ENCODE measurements at regions not wholly inside any gene's neighbourhood (a gene's known extent, or its start where the extent isn't known, plus 50 kb on each side); places are given as distances from the start of the nearest gene placed in this dataset.
A peak's percentile ranks its signal among the peaks of the same experiment; 100 is the strongest.

DNA sequence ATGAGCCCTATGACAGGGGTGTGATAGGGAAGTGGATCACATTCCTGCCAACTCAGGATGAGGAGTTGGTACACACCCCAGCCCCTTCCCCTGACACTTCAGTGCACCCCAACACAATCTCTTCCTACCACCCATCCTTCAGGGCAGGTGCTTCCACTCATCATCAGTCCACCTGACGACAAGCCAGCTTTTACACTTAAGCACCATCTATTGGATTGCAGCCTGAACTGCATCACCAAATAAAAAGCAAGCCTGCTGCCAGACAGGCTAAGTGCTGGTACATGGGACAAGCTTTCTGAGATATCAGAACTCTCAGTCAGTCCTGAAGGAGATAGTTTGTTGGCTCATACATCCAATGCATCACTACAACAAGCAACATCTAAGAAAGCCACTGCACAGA lies 69.0 kb upstream of the TMEM200A start:
- Histone ChIP-seq H2AFZ (ENCODE audit: low read length) (no peak overlapping the region), H3K27ac (ENCODE audit: extremely low read length, insufficient read depth, low read length) (no peak overlapping the region), H3K4me3 (replicated peaks in 1 of 3; ENCODE audit: insufficient read depth in 1 of 3, low read depth in 2 of 3, low read length in 3 of 3) (no peak overlapping the region), H3K9me3 (ENCODE audit: low read length) (no peaks in the 10 kb centered on the region), H3K4me2 (ENCODE audit: low read depth, low read length) (no peak overlapping the region), H3K36me3 (replicated peaks in 1 of 2; ENCODE audit: control insufficient read depth in 1 of 2, insufficient read depth in 2 of 2, low read length in 2 of 2) (no peaks in the 10 kb centered on the region), H4K20me1 (ENCODE audit: insufficient read depth, low read length) (no peaks in the 10 kb centered on the region), H3K9ac (ENCODE audit: insufficient read depth, low read depth, low read length) (no peak overlapping the region), H3K27me3 (ENCODE audit: control insufficient read depth in 1 of 2, insufficient read depth in 2 of 2, low read length in 2 of 2) (no peaks in the 10 kb centered on the region), H3K4me1 (ENCODE audit: insufficient read depth, low read length) (no peaks in the 10 kb centered on the region), H3K79me2 (ENCODE audit: insufficient read depth, low read length) (no peaks in the 10 kb centered on the region)
- FAIRE-seq (no peak), DNase-seq (ENCODE audit: low spot score) (peak; percentile 15), ATAC-seq (peak; percentile 72)
- TF ChIP-seq STAG1 (CRISPR knock-in tag; IDR thresholded peaks at IDR 0.05) (peak; percentile 31; the same call in 1 of the 2 replicates), ZNF230 (CRISPR knock-in tag; IDR thresholded peaks at IDR 0.05) (peak; percentile 12; the same call in 1 of the 2 replicates), SOX13 (IDR thresholded peaks at IDR 0.05) (no peak), SOX13 (CRISPR knock-in tag; conservative IDR thresholded peaks at IDR 0.05 in 1 of 2, IDR thresholded peaks at IDR 0.05 in 1 of 2) (no peak)
- POLR2A ChIA-PET: no interaction called here
- CTCF ChIA-PET (ENCODE audit: low intra/inter-chr PET ratio, low total read pairs): no interaction called here
- in situ Hi-C loops (cut with HindIII; ENCODE audit: extremely low pct_ligation_motif_present, low pct_unique_long_range_greater_than_20kb) (no loop called here), intact Hi-C loops (cut with micrococcal nuclease; ENCODE audit: unreplicated experiment) (loop anchor here (10.0 kb wide), 2 partner anchors 468 to 548 kb away; no protein-coding TSS in a partner anchor)
- 0% methylated on average over 1 of the region's 1 CpG for WGBS (ENCODE audit: low lambda C conversion rate)
- BruUV-seq (replicated peaks): no TSS peak

DNA sequence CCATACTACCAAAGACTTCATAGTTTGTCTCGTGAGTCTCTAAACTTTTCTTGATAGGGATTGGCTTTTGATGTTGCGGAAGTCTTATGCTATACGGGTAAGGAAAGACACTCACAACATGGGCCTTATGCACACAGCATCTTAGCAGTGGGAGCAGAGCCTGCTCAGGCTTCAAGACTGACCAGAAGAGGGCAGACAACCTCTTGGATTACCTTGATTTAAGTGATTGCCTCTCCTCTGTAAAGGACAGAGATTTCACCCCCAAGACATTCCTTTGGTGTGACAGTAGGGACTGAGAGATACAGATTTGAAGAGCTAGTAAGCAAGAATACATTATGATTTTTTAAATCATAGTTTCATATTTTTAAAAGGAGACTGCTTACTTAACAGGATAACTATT lies 71.0 kb upstream of the SAMD3 start:
- Histone ChIP-seq H2AFZ (ENCODE audit: low read length) (no peak overlapping the region), H3K27ac (ENCODE audit: extremely low read length, insufficient read depth, low read length) (no peak overlapping the region), H4K20me1 (ENCODE audit: insufficient read depth, low read length) (no peaks in the 10 kb centered on the region), H3K9me3 (ENCODE audit: low read length) (no peaks in the 10 kb centered on the region), H3K79me2 (ENCODE audit: insufficient read depth, low read length) (no peaks in the 10 kb centered on the region), H3K27me3 (ENCODE audit: control insufficient read depth in 1 of 2, insufficient read depth in 2 of 2, low read length in 2 of 2) (no peaks in the 10 kb centered on the region), H3K9ac (ENCODE audit: insufficient read depth, low read depth, low read length) (no peak overlapping the region), H3K4me2 (ENCODE audit: low read depth, low read length) (no peak overlapping the region), H3K4me3 (replicated peaks in 1 of 3; ENCODE audit: insufficient read depth in 1 of 3, low read depth in 2 of 3, low read length in 3 of 3) (no peak overlapping the region), H3K4me1 (ENCODE audit: insufficient read depth, low read length) (no peaks in the 10 kb centered on the region), H3K36me3 (replicated peaks in 1 of 2; ENCODE audit: control insufficient read depth in 1 of 2, insufficient read depth in 2 of 2, low read length in 2 of 2) (no peaks in the 10 kb centered on the region)
- DNase-seq (ENCODE audit: low spot score) (peak; percentile 23), ATAC-seq (peak; percentile 89), FAIRE-seq (peak; percentile 50)
- ChIA-PET CTCF (ENCODE audit: low intra/inter-chr PET ratio, low total read pairs) (interaction anchor here (2.2 kb wide), 1 partner anchor 404 kb away, joined by 7 read pairs; no protein-coding TSS in a partner anchor), POLR2A (no interaction called here)
- 26% methylated on average over 3 of the region's 3 CpGs for WGBS (ENCODE audit: low lambda C conversion rate)
- no TSS peak for BruUV-seq (replicated peaks)
- intact Hi-C loops (cut with micrococcal nuclease; ENCODE audit: unreplicated experiment) (loop anchor here (10.0 kb wide), 2 partner anchors 471 to 551 kb away; no protein-coding TSS in a partner anchor), in situ Hi-C loops (cut with HindIII; ENCODE audit: extremely low pct_ligation_motif_present, low pct_unique_long_range_greater_than_20kb) (no loop called here)
- no peak for TF ChIP-seq NFIB (CRISPR knock-in tag; IDR thresholded peaks at IDR 0.05; ENCODE audit: borderline replicate concordance)
- TF ChIP-seq GLI4 (CRISPR knock-in tag; IDR thresholded peaks at IDR 0.05; ENCODE audit: borderline replicate concordance): no peak
- TF ChIP-seq, protein P1, sequence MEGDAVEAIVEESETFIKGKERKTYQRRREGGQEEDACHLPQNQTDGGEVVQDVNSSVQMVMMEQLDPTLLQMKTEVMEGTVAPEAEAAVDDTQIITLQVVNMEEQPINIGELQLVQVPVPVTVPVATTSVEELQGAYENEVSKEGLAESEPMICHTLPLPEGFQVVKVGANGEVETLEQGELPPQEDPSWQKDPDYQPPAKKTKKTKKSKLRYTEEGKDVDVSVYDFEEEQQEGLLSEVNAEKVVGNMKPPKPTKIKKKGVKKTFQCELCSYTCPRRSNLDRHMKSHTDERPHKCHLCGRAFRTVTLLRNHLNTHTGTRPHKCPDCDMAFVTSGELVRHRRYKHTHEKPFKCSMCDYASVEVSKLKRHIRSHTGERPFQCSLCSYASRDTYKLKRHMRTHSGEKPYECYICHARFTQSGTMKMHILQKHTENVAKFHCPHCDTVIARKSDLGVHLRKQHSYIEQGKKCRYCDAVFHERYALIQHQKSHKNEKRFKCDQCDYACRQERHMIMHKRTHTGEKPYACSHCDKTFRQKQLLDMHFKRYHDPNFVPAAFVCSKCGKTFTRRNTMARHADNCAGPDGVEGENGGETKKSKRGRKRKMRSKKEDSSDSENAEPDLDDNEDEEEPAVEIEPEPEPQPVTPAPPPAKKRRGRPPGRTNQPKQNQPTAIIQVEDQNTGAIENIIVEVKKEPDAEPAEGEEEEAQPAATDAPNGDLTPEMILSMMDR (CRISPR knock-in tag; IDR thresholded peaks at IDR 0.05): peak; percentile 61
- no peak for TF ChIP-seq JUNB (CRISPR knock-in tag; IDR thresholded peaks at IDR 0.05; ENCODE audit: borderline replicate concordance)
- TF ChIP-seq SMC3 (IDR thresholded peaks at IDR 0.05; ENCODE audit: low read length): peak; percentile 23; the same call in 1 of the 2 replicates
- TF ChIP-seq IRX3 (CRISPR knock-in tag; IDR thresholded peaks at IDR 0.05; ENCODE audit: borderline replicate concordance, low read depth): no peak
- no peak for TF ChIP-seq IRF2 (CRISPR knock-in tag; IDR thresholded peaks at IDR 0.05)
- TF ChIP-seq, protein P2, sequence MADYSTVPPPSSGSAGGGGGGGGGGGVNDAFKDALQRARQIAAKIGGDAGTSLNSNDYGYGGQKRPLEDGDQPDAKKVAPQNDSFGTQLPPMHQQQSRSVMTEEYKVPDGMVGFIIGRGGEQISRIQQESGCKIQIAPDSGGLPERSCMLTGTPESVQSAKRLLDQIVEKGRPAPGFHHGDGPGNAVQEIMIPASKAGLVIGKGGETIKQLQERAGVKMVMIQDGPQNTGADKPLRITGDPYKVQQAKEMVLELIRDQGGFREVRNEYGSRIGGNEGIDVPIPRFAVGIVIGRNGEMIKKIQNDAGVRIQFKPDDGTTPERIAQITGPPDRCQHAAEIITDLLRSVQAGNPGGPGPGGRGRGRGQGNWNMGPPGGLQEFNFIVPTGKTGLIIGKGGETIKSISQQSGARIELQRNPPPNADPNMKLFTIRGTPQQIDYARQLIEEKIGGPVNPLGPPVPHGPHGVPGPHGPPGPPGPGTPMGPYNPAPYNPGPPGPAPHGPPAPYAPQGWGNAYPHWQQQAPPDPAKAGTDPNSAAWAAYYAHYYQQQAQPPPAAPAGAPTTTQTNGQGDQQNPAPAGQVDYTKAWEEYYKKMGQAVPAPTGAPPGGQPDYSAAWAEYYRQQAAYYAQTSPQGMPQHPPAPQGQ (CRISPR knock-in tag; IDR thresholded peaks at IDR 0.05; ENCODE audit: borderline replicate concordance): no peak
- no peak for TF ChIP-seq ZFAT (CRISPR knock-in tag; conservative IDR thresholded peaks at IDR 0.05)
- peak; percentile 54 for TF ChIP-seq STAG1 (CRISPR knock-in tag; IDR thresholded peaks at IDR 0.05)

All from HepG2 (cell line).